ENCODE measurements at regions not wholly inside any gene's neighbourhood (a gene's known extent, or its start where the extent isn't known, plus 50 kb on each side); places are given as distances from the start of the nearest gene placed in this dataset.
"Not testable (repeated sequence)": the region's sequence is repeated elsewhere in the genome, so short reads cannot be mapped to it uniquely, and the experiment has no call there.

DNA sequence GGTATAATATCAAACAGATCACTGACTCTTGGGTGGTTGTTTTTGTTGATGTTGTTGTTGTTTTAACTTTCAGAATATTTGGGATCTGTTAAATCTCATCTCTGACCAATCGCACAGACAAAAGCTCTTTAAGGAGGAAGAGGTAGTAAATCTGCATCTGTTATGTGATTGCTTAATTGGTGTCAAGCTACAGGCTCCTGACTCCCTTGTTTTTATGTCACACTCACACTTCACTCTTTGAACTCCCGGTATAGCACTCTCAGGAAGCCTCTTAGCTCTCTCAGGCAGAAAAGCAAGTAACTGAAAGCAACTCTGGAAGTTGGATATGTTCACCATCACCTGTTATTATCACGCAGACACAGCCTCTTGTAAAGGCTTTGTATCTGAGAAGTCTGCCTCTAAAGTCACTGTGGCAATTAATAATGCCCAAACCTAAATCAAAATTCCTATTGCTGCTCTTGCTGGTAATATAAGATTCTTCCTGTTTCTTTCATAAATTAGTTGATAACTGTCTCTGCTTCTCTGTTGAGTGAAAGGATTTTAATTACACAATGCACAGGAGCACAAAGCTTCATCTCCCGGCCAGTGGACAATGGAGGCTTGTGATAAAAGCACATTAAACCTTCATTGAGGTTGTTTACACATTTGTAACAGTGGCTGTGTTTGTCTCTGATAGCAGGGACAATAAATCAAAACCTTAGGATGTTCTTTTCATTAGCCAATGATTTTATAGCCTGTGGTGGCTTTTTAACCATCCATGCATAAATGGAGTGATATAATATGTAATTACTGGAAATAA lies 576.7 kb downstream of the MFSD1 start:
- TF ChIP-seq EZH2phosphoT487 (IDR thresholded peaks at IDR 0.05): no peak
- TF ChIP-seq, protein P1, sequence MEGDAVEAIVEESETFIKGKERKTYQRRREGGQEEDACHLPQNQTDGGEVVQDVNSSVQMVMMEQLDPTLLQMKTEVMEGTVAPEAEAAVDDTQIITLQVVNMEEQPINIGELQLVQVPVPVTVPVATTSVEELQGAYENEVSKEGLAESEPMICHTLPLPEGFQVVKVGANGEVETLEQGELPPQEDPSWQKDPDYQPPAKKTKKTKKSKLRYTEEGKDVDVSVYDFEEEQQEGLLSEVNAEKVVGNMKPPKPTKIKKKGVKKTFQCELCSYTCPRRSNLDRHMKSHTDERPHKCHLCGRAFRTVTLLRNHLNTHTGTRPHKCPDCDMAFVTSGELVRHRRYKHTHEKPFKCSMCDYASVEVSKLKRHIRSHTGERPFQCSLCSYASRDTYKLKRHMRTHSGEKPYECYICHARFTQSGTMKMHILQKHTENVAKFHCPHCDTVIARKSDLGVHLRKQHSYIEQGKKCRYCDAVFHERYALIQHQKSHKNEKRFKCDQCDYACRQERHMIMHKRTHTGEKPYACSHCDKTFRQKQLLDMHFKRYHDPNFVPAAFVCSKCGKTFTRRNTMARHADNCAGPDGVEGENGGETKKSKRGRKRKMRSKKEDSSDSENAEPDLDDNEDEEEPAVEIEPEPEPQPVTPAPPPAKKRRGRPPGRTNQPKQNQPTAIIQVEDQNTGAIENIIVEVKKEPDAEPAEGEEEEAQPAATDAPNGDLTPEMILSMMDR (IDR thresholded peaks at IDR 0.05): no peak
- no peak for TF ChIP-seq EZH2 (IDR thresholded peaks at IDR 0.05)
- Histone ChIP-seq H3K36me3 (no peaks in the 10 kb centered on the region), H3K27ac (no peak overlapping the region), H3K4me2 (peak overlapping the region; percentile 21), H3K9me3 (ENCODE audit: low read depth) (no peaks in the 10 kb centered on the region), H3K79me2 (ENCODE audit: low read depth) (no peaks in the 10 kb centered on the region), H3K4me1 (peaks cover 10% of the 10 kb centered on the region), H3K4me3 (no peak overlapping the region), H3K27me3 (no peaks in the 10 kb centered on the region), H4K20me1 (ENCODE audit: low read depth) (no peaks in the 10 kb centered on the region), H3F3A (ENCODE audit: low read depth) (no peaks in the 10 kb centered on the region), H2AFZ (replicated peaks) (peak overlapping the region; percentile 18), H3K9ac (no peak overlapping the region)
- Mint-ChIP-seq H3K9me3 (no peaks in the 10 kb centered on the region), H3K4me3 (no peak overlapping the region), H3K4me1 (no peaks in the 10 kb centered on the region), H3K27me3 (ENCODE audit: insufficient read depth, low read depth) (peaks cover 2% of the 10 kb centered on the region), H3K36me3 (no peaks in the 10 kb centered on the region), H3K27ac (no peak overlapping the region)
- DNase-seq (ENCODE audit: low spot score): no peak

DNA sequence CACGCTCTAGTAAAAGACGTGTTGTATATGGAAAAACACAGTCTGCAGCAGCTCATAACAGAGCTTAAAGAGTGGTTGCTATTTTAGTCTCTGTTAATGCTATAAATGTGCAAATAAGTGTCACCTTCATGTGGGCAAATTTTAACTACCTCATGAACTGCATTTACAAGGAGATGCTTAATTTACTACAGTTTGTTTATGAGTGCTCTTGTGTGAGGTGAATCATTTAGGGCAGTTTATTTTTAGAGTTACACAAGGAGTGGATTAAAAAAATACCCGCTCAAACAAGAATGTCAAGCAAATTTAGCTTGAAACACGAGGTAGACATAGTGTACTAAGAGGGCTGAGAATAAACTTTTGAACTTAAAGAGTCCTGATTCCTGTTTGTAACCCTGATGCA lies 579.0 kb downstream of the MFSD1 start:
- Histone ChIP-seq H3K4me1 (peaks cover 10% of the 10 kb centered on the region), H4K20me1 (ENCODE audit: low read depth) (no peaks in the 10 kb centered on the region), H3K4me3 (no peak overlapping the region), H3K9me3 (ENCODE audit: low read depth) (no peaks in the 10 kb centered on the region), H3K36me3 (no peaks in the 10 kb centered on the region), H2AFZ (replicated peaks) (no peak overlapping the region), H3F3A (ENCODE audit: low read depth) (no peaks in the 10 kb centered on the region), H3K79me2 (ENCODE audit: low read depth) (no peaks in the 10 kb centered on the region), H3K27me3 (no peaks in the 10 kb centered on the region), H3K27ac (no peak overlapping the region), H3K9ac (no peak overlapping the region), H3K4me2 (no peak overlapping the region)
- Mint-ChIP-seq H3K36me3 (no peaks in the 10 kb centered on the region), H3K4me1 (no peaks in the 10 kb centered on the region), H3K27ac (no peak overlapping the region), H3K9me3 (no peaks in the 10 kb centered on the region), H3K27me3 (ENCODE audit: insufficient read depth, low read depth) (peaks cover 4% of the 10 kb centered on the region), H3K4me3 (no peak overlapping the region)
- no peak for TF ChIP-seq EZH2 (IDR thresholded peaks at IDR 0.05)
- no peak for TF ChIP-seq EZH2phosphoT487 (IDR thresholded peaks at IDR 0.05)
- TF ChIP-seq, protein P1 (IDR thresholded peaks at IDR 0.05): no peak
- DNase-seq (ENCODE audit: low spot score): no peak

DNA sequence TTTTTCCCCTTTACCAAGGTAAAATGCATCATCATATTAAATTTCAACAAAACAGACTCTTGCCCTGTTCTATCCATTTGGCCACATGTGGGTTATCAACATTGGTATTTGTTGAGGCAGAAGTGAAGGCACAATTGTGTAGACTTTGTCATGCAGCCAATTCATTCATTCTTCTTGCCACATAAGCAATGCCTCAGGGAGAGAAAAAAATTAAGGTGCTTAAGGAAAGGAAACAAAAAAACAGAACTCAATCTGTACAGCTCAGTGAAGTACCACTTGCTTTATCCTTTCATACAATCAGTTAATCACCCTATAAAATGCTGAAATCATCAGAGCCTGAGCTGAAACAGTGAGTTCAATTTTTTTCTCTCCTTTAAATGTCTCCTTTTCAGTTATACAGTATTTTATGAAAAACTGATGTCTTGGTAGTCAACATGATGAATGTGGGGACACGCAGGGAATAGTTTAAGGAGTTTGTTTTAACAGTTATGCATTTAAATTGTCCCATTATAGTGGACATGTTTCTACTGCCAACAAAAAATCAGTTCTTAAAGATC lies 588.9 kb downstream of the MFSD1 start:
- Histone ChIP-seq H3K4me1 (no peaks in the 10 kb centered on the region), H2AFZ (replicated peaks) (no peak overlapping the region), H4K20me1 (ENCODE audit: low read depth) (no peaks in the 10 kb centered on the region), H3F3A (ENCODE audit: low read depth) (no peaks in the 10 kb centered on the region), H3K79me2 (ENCODE audit: low read depth) (no peaks in the 10 kb centered on the region), H3K27me3 (no peaks in the 10 kb centered on the region), H3K9me3 (ENCODE audit: low read depth) (no peaks in the 10 kb centered on the region), H3K9ac (no peak overlapping the region), H3K4me3 (no peak overlapping the region), H3K36me3 (no peaks in the 10 kb centered on the region), H3K4me2 (no peak overlapping the region), H3K27ac (no peak overlapping the region)
- no peak for DNase-seq (ENCODE audit: low spot score)
- Mint-ChIP-seq H3K9me3 (peaks cover 2% of the 10 kb centered on the region), H3K4me1 (no peaks in the 10 kb centered on the region), H3K36me3 (no peaks in the 10 kb centered on the region), H3K27me3 (ENCODE audit: insufficient read depth, low read depth) (no peaks in the 10 kb centered on the region), H3K4me3 (no peak overlapping the region), H3K27ac (no peak overlapping the region)
- no peak for TF ChIP-seq EZH2 (IDR thresholded peaks at IDR 0.05)
- no peak for TF ChIP-seq EZH2phosphoT487 (IDR thresholded peaks at IDR 0.05)
- TF ChIP-seq, protein P1 (IDR thresholded peaks at IDR 0.05): no peak

DNA sequence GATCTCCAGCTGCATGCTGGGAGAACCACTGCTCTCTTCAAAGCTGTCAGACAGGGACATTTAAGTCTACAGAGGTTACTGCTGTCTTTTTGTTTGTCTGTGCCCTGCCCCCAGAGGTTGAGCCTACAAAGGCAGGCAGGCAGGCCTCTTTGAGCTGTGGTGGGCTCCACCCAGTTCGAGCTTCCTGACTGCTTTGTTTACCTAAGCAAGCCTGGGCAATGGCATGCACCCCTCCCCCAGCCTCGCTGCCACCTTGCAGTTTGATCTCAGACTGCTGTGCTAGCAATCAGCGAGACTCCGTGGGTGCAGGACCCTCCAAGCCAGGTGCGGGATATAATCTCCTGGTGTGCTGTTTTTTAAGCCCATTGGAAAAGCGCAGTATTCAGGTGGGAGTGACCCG lies 591.0 kb upstream of the IL12A start:
- H3F3A ChIP-seq (ENCODE audit: low read depth); H3K9me3 ChIP-seq (ENCODE audit: low read depth); H3K9ac ChIP-seq; DNase-seq (ENCODE audit: low spot score); H3K4me1 ChIP-seq; H3K36me3 ChIP-seq; H2AFZ ChIP-seq (replicated peaks); H3K27me3 ChIP-seq; H3K4me3 ChIP-seq; H3K4me1 Mint-ChIP-seq; H3K27ac Mint-ChIP-seq; H3K27ac ChIP-seq; H3K27me3 Mint-ChIP-seq (ENCODE audit: insufficient read depth, low read depth); H3K79me2 ChIP-seq (ENCODE audit: low read depth); H3K4me2 ChIP-seq; H3K4me3 Mint-ChIP-seq; H3K36me3 Mint-ChIP-seq; H4K20me1 ChIP-seq (ENCODE audit: low read depth): not testable (repeated sequence)
- H3K9me3 Mint-ChIP-seq: peaks cover 14% of the 10 kb centered on the region
